A549 (cell line): ENCODE measurements at regions not wholly inside any gene's neighbourhood (a gene's known extent, or its start where the extent isn't known, plus 50 kb on each side); places are given as distances from the start of the nearest gene placed in this dataset.

Source experiments
- ATAC-seq, 2 experiments: fragments of 200-7000 bp in 1 of 2; fragments of >200 bp in 1 of 2; cut with Nextera tagmentation in 1 of 2; cut with Tn5 transposase in 1 of 2; 3 replicates each; pipeline versions ENCODE4 v1.8.0 to v1.9.1; 2018 to 2020; ENCODE audit warnings: mild to moderate bottlenecking in 1 of 2, moderate library complexity in 1 of 2
- CTCF ChIA-PET: fragments of 300-600 bp; sonication (Branson Sonifier 250); formaldehyde crosslinking; extraction: SDS; loops from one replicate; lab custom pipeline; 2021; ENCODE audit warnings: antibody characterized with exemption, inconsistent platforms; lab: Yijun Ruan, JAX
- POLR2A ChIA-PET: fragments of 350-600 bp; formaldehyde crosslinking; extraction: SDS; loops from one replicate; lab custom pipeline; 2021; ENCODE audit warnings: antibody characterized with exemption, inconsistent platforms; lab: Yijun Ruan, JAX
- DNase-seq, 2 experiments: peaks; one replicate each; pipeline versions ENCODE4 v3.0.0 to v3.0.0-alpha.2; 2011 to 2016; ENCODE audit warnings: low read depth in 1 of 2, low spot score in 1 of 2
- FAIRE-seq: peaks from 2 replicates; lab custom pipeline; 2011; peaks lifted over from hg19 to GRCh38; lab: Jason Lieb, UNC
- H3K27ac ChIP-seq, 2 experiments: fragments of >200 bp; sonication (Bioruptor Twin); formaldehyde crosslinking; 3 replicates each; pipeline ENCODE4 v1.5.1; 2016 to 2017
- H3K4me1 ChIP-seq: fragments of >200 bp; sonication (Bioruptor Twin); formaldehyde crosslinking; 3 replicates; pipeline ENCODE4 v1.6.1; 2016
- H3K4me2 ChIP-seq: fragments of >200 bp; sonication (Bioruptor Twin); formaldehyde crosslinking; 3 replicates; pipeline ENCODE4 v1.6.1; 2016
- H3K4me3 ChIP-seq: fragments of >200 bp; sonication (Bioruptor Twin); formaldehyde crosslinking; 3 replicates; pipeline ENCODE4 v1.5.1; 2016
- H3K9me3 ChIP-seq: fragments of >200 bp; sonication (Bioruptor Twin); formaldehyde crosslinking; 3 replicates; pipeline ENCODE4 v1.6.1; 2016
- ATOH8 ChIP-seq: fragments of 250-450 bp; sonication (Bioruptor Pico); IDR thresholded peaks from 2 replicates; pipeline ENCODE4 v1.5.0; 2020; ENCODE audit warnings: low read depth, mild to moderate bottlenecking, moderate library complexity
- BHLHE40 ChIP-seq: IDR thresholded peaks from 2 replicates; pipeline ENCODE4 v1.6.1; 2012; ENCODE audit warnings: low read depth, low read length, inconsistent platforms
- CHD2 ChIP-seq: fragments of 150-350 bp; IDR thresholded peaks from 2 replicates; pipeline ENCODE4 v1.6.1; 2014; ENCODE audit warnings: low read length; ENCODE audit not compliant: partially characterized antibody
- CHD4 ChIP-seq: fragments of 200-600 bp; sonication (generic); IDR thresholded peaks from 2 replicates; pipeline ENCODE4 v1.6.1; 2016; ENCODE audit warnings: antibody characterized with exemption, mild to moderate bottlenecking, borderline replicate concordance
- EP300 ChIP-seq, 2 experiments: fragments of >200 bp; sonication (Bioruptor Twin); formaldehyde crosslinking; IDR thresholded peaks; 2 replicates in 1 of 2; 3 replicates in 1 of 2; pipeline ENCODE4 v1.6.1; 2016 to 2017
- JUNB ChIP-seq: fragments of >200 bp; sonication (Bioruptor Twin); formaldehyde crosslinking; IDR thresholded peaks from 2 replicates; pipeline ENCODE4 v1.6.1; 2016
- MYC ChIP-seq: IDR thresholded peaks from 2 replicates; pipeline ENCODE4 v1.6.1; 2012; ENCODE audit warnings: mild to moderate bottlenecking, inconsistent platforms, low read length, improper control_type of control experiment, borderline replicate concordance
- POLR2AphosphoS2 ChIP-seq: conservative IDR thresholded peaks from 2 replicates; pipeline ENCODE4 v1.6.1; 2012; ENCODE audit warnings: low read length, improper control_type of control experiment, inconsistent platforms
- SMC3 ChIP-seq: fragments of >200 bp; sonication (Bioruptor Twin); formaldehyde crosslinking; IDR thresholded peaks from 3 replicates; pipeline ENCODE4 v1.6.1; 2018; ENCODE audit warnings: inconsistent platforms
- TFCP2L1 ChIP-seq: fragments of 250-450 bp; sonication (Bioruptor Pico); IDR thresholded peaks from 2 replicates; pipeline ENCODE4 v1.5.0; 2021; ENCODE audit warnings: mild to moderate bottlenecking
- TP53 ChIP-seq: fragments of 250-450 bp; sonication (Bioruptor Pico); IDR thresholded peaks from 2 replicates; pipeline ENCODE4 v1.5.0; 2021; ENCODE audit warnings: mild to moderate bottlenecking, moderate library complexity
- USF2 ChIP-seq: fragments of 450-650 bp; IDR thresholded peaks from 2 replicates; pipeline ENCODE4 v1.6.1; 2014; ENCODE audit warnings: antibody characterized with exemption
- ZC3H11A ChIP-seq: fragments of 450-650 bp; IDR thresholded peaks from 2 replicates; pipeline ENCODE4 v1.6.1; 2014; ENCODE audit warnings: antibody characterized with exemption, mild to moderate bottlenecking
- ZFP36 ChIP-seq: fragments of 450-650 bp; IDR thresholded peaks from 2 replicates; pipeline ENCODE4 v1.6.1; 2014; ENCODE audit warnings: borderline replicate concordance; ENCODE audit not compliant: partially characterized antibody
- WGBS: methylation state at CpG from one replicate; pipeline ENCODE4 v1.1.6; 2017; ENCODE audit errors: missing lambda C conversion rate; 5-methylcytosine and 5-hydroxymethylcytosine counted together
- TF ChIP-seq, protein P1 (sequence below): fragments of 200-600 bp; sonication (generic); IDR thresholded peaks from 2 replicates; pipeline ENCODE4 v1.6.1; 2016; ENCODE audit warnings: antibody characterized with exemption, mild to moderate bottlenecking, moderate library complexity

GRCh38 chr17:64773386-64773835 is 111.3 kb upstream of the SMURF2 start (continued):
- TF ChIP-seq, protein P1, sequence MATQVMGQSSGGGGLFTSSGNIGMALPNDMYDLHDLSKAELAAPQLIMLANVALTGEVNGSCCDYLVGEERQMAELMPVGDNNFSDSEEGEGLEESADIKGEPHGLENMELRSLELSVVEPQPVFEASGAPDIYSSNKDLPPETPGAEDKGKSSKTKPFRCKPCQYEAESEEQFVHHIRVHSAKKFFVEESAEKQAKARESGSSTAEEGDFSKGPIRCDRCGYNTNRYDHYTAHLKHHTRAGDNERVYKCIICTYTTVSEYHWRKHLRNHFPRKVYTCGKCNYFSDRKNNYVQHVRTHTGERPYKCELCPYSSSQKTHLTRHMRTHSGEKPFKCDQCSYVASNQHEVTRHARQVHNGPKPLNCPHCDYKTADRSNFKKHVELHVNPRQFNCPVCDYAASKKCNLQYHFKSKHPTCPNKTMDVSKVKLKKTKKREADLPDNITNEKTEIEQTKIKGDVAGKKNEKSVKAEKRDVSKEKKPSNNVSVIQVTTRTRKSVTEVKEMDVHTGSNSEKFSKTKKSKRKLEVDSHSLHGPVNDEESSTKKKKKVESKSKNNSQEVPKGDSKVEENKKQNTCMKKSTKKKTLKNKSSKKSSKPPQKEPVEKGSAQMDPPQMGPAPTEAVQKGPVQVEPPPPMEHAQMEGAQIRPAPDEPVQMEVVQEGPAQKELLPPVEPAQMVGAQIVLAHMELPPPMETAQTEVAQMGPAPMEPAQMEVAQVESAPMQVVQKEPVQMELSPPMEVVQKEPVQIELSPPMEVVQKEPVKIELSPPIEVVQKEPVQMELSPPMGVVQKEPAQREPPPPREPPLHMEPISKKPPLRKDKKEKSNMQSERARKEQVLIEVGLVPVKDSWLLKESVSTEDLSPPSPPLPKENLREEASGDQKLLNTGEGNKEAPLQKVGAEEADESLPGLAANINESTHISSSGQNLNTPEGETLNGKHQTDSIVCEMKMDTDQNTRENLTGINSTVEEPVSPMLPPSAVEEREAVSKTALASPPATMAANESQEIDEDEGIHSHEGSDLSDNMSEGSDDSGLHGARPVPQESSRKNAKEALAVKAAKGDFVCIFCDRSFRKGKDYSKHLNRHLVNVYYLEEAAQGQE, result no peak
- no peak for TF ChIP-seq BHLHE40
- no peak for TF ChIP-seq TFCP2L1 (CRISPR knock-in tag)
- TF ChIP-seq USF2, result no peak

DNA sequence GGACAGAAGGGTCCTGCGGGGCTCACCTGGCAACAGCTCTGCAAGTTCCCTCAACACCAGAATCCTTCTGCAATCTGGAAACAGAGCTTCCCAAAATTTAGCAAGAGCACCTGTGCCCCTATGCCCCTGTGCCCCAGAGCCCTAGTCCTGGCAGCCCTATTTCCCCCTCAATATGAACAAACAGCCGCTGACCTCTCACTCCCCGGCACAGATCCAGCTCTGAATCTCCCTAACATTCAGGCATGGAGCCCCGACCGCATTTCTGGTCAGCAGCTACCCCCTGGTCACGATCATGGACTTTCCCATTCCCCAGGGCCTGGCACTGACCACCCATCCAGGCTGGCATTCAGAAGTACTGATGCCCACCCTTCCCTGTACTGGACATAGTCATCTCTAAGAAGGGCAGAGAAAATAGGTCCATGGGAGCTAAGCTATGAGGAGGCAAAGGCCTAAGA is 110.8 kb upstream of the SMURF2 start:
- no peak for FAIRE-seq
- CTCF ChIA-PET, result interaction anchor here (0.6 to 6.2 kb wide), 6 partner anchors 8 to 1025 kb away, joined by 3 to 43 read pairs (median 4); partner anchors contain the start of gene LRRC37A3
- Histone ChIP-seq H3K27ac (no peak overlapping the region), H3K4me3 (no peak overlapping the region), H3K4me1 (peaks cover 24% of the 10 kb centered on the region), H3K9me3 (no peaks in the 10 kb centered on the region), H3K4me2 (no peak overlapping the region)
- no peak for TF ChIP-seq SMC3
- no peak for TF ChIP-seq CHD2
- no peak for TF ChIP-seq ATOH8 (CRISPR knock-in tag)
- no peak for TF ChIP-seq MYC
- no peak for TF ChIP-seq CHD4
- TF ChIP-seq JUNB, result no peak
- TF ChIP-seq ZC3H11A, result no peak
- no peak for ATAC-seq
- no peak for DNase-seq
- WGBS, result 95% methylated on average over 6 of the region's 6 CpGs
- POLR2A ChIA-PET, result no interaction called here

- ATAC-seq (no peak), DNase-seq (no peak), FAIRE-seq (peak; percentile 13)
- ChIA-PET POLR2A (no interaction called here), CTCF (interaction anchor here (0.6 to 6.2 kb wide), 7 partner anchors 9 to 1024 kb away, joined by 3 to 43 read pairs (median 4); partner anchors contain the start of gene LRRC37A3)
- TF ChIP-seq ZFP36 (peak; percentile 76), EP300 (IDR thresholded peaks at IDR 0.05) (no peak), POLR2AphosphoS2 (no peak)
- H3K27ac ChIP-seq, result no peak overlapping the region
- WGBS, result 81% methylated on average over 5 of the region's 5 CpGs
- H3K4me1 ChIP-seq, result peaks cover 22% of the 10 kb centered on the region
- no peak overlapping the region for H3K4me3 ChIP-seq
- no peaks in the 10 kb centered on the region for H3K9me3 ChIP-seq
- H3K4me2 ChIP-seq, result no peak overlapping the region
Measured at GRCh38 chr17:64771980-64772844, 110.1 kb upstream of the SMURF2 start.

- Histone ChIP-seq H3K4me3 (no peak overlapping the region), H3K4me2 (no peak overlapping the region), H3K9me3 (no peaks in the 10 kb centered on the region), H3K4me1 (peaks cover 25% of the 10 kb centered on the region), H3K27ac (no peak overlapping the region)
- ChIA-PET POLR2A (no interaction called here), CTCF (no interaction called here)
- DNase-seq (no peak), FAIRE-seq (no peak), ATAC-seq (no peak)
- 93% methylated on average over 7 of the region's 7 CpGs for WGBS
- TF ChIP-seq TP53 (CRISPR knock-in tag) (no peak), SMC3 (no peak)
Measured at GRCh38 chr17:64769712-64770111, 107.6 kb upstream of the SMURF2 start.
